ENCODE measurements at regions not wholly inside any gene's neighbourhood (a gene's known extent, or its start where the extent isn't known, plus 50 kb on each side); places are given as distances from the start of the nearest gene placed in this dataset.
"Not testable (repeated sequence)": the region's sequence is repeated elsewhere in the genome, so short reads cannot be mapped to it uniquely, and the experiment has no call there.

DNA sequence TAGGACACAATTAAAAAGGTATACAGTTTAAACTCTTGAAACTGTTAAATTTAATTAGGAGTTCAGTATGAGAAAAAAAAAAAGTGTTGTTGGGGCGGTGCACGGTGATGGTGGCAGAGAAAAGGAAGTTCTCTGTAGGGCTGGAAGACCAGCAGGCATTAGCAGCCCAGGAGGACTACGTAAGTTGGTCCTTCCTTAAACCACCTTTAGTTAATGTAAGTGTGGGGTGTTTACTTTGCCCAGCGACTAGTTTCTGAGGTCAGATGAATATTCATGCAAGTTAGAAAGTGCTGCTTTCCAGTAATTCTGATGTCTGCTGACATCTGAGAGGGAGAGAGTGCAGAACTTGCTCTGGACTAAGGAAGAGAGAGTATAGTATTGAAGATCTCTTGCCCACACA, 54.9 kb downstream of the NKX2-1 start:
- DNase-seq = no peak

- DNase-seq = no peak
These were observed 57.1 kb downstream of the NKX2-1 start for GRCh38 chr14:36462890-36463289.

- DNase-seq = no peak
These were observed 64.8 kb downstream of the NKX2-1 start for GRCh38 chr14:36455241-36455627.

DNA sequence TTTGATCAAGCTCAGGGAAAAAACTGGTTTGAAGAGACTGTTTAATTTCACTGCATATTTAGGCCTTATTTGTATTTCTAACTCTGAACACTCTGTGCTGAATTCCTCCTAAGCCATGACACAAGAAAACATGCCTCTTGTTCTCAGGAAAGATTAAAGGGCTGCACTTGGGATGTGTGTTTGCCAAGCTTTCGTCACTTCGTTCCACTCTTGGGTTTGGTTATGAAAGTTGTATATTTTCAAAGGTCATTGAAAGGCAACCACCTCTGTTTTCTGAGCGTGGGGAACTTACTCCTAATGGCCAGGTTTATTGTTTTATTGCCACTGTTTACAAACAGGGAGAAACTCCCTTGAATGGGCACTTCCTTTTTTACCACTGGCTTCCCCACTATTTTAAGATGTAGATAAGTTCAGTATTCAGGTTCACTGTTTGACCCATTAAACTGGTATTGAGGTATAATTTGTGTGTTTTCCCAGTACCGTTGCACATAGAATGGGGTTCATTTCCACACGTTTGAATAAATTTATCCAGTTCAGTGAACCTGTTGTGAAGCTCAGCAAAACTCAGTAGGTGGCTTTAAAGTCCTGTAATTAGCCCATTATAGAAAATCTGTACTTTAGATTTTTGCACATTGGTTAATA, 65.3 kb downstream of the NKX2-1 start:
- DNase-seq = no peak

- no peak for DNase-seq
These were observed 67.2 kb downstream of the NKX2-1 start for GRCh38 chr14:36452860-36453259.

DNA sequence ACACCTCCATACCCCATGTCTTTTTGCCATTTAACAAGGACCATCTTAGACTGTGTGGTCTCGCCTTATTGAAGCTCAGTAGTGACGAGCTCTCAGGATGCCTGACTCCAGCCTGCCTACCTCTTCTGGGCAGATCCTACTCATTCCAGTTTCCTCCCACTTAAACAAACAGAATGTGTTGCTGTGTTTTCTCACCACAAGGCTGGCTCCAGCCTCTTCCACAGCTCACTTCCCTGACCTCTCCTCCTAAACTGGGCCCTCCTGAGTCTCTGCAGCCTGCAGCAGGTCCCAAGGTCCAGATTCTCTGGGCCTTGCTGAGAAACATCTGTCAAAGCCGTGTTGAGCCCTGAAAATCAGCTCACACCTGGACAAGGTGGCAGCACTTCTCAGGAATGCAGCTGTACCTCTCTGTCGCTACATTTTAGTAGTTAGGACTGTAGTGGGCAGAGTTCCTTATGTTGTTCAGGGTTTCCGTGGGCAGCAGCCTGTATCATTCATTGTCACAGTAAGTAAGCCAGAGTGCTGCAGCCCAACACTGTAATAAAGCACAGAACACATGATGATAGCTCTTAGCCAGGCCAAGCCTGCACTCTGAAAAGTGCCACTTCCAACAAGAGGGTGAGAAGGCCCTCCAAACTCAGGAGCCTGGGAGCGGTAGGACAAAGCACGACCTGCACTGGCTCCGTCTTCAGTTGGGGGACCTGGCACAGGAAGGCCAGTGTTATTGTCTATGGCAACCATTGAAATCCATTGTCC, 68.5 kb downstream of the NKX2-1 start:
- DNase-seq = no peak

DNA sequence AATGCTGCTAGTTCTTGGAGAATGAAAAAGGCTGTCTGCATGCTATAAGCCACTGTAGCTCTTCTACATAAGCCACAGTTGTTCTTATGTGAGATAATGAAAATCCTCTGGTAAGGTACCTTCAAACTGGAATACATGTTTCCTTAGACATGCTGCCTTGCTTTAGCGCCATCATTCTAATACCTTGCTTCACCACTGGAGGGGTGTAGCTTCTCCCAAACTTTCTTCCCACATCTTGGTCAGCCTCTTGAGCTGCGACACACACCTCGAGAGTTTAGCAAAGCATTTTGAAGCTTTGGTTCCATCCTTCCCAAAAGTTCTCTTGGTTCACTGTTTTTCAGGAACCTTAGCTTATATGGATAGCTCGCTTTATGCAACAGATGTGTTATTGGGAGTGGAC, 69.5 kb downstream of the NKX2-1 start:
- no peak for DNase-seq

DNA sequence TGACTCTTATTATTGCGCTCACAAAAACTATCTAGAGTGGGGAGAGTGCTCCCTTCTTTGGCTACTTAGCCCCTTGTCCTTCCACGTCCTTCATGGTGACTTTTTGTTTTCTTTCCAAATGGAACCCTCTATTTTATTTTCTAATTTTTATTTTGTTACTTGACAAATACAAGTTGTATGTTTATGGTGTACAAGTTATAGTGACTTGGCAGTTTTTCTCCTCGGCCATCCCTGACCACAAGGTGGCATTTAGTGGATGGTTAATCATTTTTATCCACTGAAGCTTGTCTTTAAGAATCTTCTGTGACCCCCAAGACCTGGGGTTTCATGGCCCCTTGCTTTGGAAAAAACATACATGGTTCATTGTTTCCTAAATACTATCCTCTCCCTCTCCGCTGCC, 70.1 kb downstream of the NKX2-1 start:
- DNase-seq = no peak

GRCh38 chr14:36443374-36443773, 76.7 kb downstream of the NKX2-1 start:
- DNase-seq = no peak

DNA sequence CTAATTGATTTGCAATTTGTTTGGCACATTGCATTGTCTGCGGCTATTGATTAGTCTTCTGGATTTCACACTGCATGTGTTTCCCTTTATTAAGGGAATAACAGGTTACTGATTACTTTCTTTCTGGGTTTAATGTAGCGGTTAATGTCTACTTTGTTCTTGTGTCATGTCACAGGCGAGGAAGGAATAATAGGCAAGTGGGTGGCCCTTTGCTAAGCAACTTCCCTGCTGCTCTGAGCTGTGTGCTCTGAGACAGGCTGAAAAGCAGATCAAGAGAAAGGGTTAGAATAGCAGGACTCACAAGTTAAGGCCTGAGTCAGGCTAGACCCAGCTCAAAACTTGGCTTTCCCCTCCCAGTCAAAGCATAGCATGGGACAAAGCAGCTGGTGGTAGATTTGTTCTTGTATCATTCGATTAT, 77.2 kb downstream of the NKX2-1 start:
- DNase-seq = no peak

- no peak for DNase-seq
These were observed 78.7 kb downstream of the NKX2-1 start for GRCh38 chr14:36441283-36441682.

DNA sequence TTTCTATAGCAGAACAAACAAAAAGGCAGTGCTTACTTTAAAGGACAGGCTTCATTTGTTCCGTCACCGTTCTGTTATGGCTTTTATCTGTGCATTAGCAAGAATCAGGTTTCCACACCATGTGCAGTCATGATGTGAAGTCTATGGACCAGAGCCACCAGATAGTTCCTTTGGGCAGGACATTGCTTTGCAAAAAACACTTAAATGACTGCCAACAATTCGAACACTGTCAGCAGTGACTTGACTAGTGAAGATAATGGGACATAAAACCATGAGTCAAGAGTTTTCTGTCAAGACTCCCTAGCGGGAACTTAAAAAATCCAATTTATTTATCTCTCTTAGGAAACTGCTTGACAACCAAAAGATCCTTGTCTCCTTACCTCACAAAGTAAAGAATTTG, 80.3 kb downstream of the NKX2-1 start:
- no peak for DNase-seq

DNA sequence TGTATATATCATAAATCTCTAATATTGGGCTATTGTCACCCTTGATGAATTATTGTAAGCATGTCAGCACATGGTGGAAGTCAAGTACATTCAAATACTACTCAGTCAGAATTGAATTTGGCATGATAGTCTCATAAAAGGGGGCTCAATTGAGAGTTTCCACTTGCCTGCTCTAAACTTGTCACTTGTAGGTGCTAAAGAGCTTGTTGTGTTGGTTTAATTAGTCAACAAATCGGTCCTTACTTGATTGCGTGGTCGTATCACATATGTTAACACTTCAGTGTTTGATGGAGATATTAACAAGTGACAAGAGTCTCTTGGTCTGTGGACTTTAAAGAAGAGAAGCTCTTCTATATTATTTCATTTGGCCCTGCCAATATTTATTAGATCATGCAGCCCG, 81.1 kb downstream of the NKX2-1 start:
- no peak for DNase-seq

DNA sequence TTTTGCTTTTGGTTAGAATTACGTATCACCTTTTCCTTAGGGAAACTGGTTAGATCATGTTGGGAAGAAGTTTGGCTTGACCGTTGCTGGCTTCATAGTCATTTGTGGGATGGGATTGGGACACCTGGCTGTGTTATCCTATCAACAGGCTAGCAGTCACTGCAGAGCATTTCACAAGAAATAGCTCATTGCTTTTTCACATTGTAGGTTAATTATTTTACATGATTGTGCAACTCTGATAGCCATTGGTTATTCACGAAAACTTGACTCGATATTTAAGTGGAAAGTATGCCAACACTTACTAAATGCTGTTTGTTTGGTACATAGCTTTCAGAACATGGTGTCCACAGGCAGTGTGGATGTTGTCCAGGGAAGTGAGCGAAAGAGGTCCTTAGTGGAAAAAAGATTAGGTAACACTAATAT, 89.4 kb downstream of the NKX2-1 start:
- DNase-seq = no peak

DNA sequence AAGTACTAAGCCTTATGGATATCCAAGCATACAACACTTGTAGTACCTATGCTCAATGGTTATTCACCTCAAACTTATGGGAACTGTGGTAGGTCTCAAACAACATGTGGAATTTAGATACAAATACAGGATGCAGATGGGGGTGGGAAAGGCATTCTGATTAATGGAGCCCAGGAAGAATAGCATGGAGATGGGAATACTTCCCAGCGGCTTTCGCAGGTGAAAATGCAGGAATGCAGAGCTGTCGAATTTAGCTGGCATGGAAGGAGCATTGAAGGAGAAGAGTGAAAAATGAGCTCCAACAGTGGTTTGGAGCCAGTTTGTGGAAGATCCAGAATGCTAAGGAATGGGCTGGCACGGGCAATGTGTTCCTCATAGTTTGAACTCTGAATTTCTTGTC, 89.9 kb downstream of the NKX2-1 start:
- DNase-seq = no peak

DNA sequence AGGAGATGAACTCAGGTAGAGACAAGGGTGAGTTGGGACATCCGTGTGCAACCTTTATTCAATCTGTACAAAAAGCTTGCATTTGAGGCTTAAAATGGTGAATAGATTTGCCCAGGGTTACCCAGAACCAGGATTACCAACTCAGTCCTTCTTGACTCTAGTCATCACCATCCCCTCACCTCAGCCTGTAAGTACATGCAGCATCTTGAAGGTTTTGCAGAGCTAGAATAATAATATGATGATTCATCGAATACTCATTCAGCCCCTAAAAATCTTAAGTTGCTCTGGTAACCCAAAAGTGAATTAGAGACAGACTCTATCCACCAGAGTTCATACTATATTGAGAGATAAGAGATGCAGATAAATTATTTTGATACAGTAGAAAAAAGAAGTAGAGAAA, 90.3 kb downstream of the NKX2-1 start:
- no peak for DNase-seq

- no peak for DNase-seq
These were observed 91.7 kb downstream of the NKX2-1 start for GRCh38 chr14:36428350-36428749.

GRCh38 chr14:36426836-36427235, 93.2 kb downstream of the NKX2-1 start:
- no peak for DNase-seq

GRCh38 chr14:36426113-36426512, 93.9 kb downstream of the NKX2-1 start:
- DNase-seq = no peak

DNA sequence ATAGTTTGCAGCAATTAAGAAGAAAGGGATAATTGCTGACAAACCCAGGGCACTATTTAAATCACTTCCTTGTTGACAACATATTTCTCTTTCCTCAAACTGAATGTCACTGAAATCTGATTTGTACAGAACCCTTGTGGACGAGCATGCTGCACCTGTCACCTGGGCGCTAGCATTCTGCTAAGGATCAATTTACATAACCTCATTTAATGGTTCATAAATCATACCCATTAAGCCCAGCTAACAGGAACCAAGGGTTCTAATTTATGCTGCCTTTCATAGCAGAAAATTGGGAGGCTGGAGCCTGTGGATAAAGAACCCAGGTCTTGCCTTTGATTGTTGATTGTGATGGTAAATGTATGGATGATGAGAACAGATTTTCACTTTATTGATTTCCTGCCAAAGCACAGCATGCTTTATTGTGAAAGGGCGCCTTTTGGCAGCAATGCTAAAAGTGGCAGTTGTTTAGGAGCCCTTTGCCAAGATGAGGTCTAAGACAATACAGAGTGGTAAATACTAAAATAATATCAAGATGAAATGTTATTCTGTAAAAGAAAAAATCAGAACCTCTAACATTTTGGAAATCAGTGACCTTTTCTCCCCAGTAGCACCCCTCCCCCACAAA, 95.4 kb downstream of the NKX2-1 start:
- DNase-seq = no peak

- no peak for DNase-seq
These were observed 96.6 kb downstream of the NKX2-1 start for GRCh38 chr14:36423430-36423829.

DNA sequence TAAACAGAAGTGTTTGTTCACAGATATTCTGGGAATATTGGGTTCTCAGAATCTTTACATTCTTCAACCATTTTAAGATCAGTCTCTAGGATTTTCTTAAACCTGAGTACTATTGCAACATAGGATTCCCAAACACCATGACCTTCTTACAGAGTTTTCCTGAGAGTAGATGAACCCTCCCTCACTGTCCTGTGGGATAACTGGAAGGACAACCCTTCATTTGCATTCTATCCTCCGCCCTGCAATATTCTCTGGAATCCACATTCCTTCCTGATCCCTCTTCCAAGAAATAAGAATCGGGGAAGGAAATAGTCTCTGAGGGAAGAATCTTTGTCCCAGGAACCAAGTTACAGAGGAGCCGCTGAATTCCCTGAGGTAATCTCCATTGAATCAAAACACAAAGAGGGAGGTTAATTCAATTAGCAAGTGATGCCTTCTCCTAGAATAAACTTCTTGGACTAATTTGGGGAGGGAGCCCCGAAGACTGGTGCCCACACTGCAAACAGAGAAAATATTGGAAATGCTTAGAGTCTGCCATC, 99.8 kb upstream of the MBIP start:
- DNase-seq = no peak

GRCh38 chr14:36418937-36419336, 98.5 kb upstream of the MBIP start:
- DNase-seq = no peak

DNA sequence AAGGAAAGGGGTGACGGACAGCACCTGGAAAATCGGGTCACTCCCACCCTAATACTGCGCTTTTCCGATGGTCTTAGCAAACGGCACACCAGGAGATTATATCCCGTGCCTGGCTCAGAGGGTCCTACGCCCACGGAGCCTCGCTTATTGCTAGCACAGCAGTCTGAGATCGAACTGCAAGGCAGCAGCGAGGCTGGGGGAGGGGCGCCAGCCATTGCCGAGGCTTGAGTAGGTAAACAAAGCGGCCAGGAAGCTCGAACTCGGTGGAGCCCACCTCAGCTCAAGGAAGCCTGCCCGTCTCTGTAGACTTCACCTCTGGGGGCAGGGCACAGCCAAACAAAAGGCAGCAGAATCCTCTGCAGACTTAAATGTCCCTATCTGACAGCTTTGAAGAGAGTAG, 91.5 kb upstream of the MBIP start:
- DNase-seq = not testable (repeated sequence)
